Mesodermal cell (in vitro differentiated cells): ENCODE measurements at regions not wholly inside any gene's neighbourhood (a gene's known extent, or its start where the extent isn't known, plus 50 kb on each side); places are given as distances from the start of the nearest gene placed in this dataset.

ENCODE experiments used
- H3K27ac ChIP-seq: 2 replicates; pipeline ENCODE4 v1.7.0; 2013; ENCODE audit warnings: mild to moderate bottlenecking, low read depth, low read length, moderate library complexity; ENCODE audit not compliant: severe bottlenecking
- H3K36me3 ChIP-seq: 2 replicates; pipeline ENCODE4 v1.7.1; 2013; ENCODE audit warnings: mild to moderate bottlenecking, low read length, moderate library complexity; ENCODE audit not compliant: control insufficient read depth, insufficient read depth
- H3K4me1 ChIP-seq: one replicate; pipeline ENCODE4 v1.7.1; 2013; ENCODE audit warnings: mild to moderate bottlenecking, low read length; ENCODE audit not compliant: insufficient read depth, control insufficient read depth, poor library complexity, severe bottlenecking
- H3K4me3 ChIP-seq: 2 replicates; pipeline ENCODE4 v1.7.0; 2013; ENCODE audit warnings: low read length, control low read depth, mild to moderate bottlenecking; ENCODE audit not compliant: insufficient read depth, poor library complexity, severe bottlenecking; ENCODE audit errors: extremely low read depth
- H3K9me3 ChIP-seq: 2 replicates; pipeline ENCODE4 v1.7.1; 2013; ENCODE audit warnings: mild to moderate bottlenecking, low read length, moderate library complexity; ENCODE audit not compliant: control insufficient read depth
- WGBS, 2 experiments: methylation state at CpG; one replicate each; pipeline ENCODE4 v1.1.5; 2013; ENCODE audit warnings: missing lambda C conversion rate in 2 of 2; ENCODE audit not compliant: insufficient coverage in 2 of 2; 5-methylcytosine and 5-hydroxymethylcytosine counted together

DNA sequence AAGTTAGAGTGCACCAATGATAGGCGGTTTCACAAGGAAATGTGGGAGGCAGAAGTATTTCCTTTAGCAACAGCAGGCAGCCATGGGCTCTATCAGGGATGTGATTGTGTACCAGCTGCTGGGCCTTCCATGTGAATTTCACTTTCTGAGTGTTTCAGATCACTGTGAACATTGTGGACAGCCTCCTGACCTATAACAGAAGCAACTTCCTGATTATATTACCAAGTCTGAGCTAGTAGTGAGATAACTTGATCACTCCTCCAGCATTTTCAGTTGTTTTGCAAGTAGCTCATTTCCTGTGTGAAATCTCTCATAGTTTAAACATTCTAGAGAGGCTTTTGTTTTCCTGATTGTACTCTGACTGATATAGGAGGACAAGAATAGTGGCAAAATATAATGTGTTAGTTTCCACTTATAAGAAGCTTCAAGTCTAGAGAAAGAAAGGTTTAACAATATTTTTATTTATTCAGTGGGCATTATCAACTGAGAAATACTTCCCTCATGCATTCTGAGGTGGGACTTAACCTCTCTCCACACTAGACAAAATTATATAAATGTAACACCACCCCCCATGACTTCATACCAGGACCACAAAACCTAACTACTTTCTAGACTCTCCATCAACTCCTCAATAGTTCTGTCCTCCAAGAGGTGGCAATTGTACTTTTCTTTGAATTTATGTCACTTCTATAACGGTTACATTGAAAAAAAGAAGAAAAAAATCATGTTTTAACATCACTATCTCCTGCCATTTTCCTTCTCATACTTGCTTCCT, 184.2 kb upstream of the LUZP2 start:
- Histone ChIP-seq H3K36me3 (no peaks in the 10 kb centered on the region), H3K27ac (no peak overlapping the region), H3K4me3 (no peak overlapping the region), H3K9me3 (no peaks in the 10 kb centered on the region), H3K4me1 (peaks cover 5% of the 10 kb centered on the region)
- WGBS, 2 experiments: 100% methylated on average over 1 to 2 of the region's 2 CpGs

DNA sequence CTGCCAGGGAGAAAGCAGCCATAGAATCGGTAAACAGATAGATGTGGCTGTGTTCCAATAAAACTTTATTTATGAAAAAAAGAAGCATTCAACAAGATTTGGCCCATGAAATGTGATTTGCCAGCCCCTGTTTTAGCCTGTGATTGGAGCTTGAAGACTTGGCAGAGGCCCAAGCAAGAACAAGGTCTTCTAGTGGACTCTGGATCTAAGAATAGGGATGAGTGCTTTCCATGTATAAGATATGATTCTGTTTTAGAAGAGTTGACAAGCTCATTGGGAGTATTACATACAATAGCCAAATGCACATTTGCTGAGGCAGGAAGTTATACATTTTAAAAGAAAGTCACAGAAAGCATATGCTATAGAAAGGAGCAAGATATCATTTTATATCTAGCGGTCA, 175.6 kb upstream of the LUZP2 start:
- Histone ChIP-seq H3K4me3 (no peak overlapping the region), H3K27ac (no peak overlapping the region), H3K36me3 (no peaks in the 10 kb centered on the region), H3K4me1 (no peaks in the 10 kb centered on the region), H3K9me3 (no peaks in the 10 kb centered on the region)
- WGBS, 2 experiments: 100% methylated on average over 1 of the region's 2 CpGs; no CpG with 5 or more reads in 1 of the 2 experiments

DNA sequence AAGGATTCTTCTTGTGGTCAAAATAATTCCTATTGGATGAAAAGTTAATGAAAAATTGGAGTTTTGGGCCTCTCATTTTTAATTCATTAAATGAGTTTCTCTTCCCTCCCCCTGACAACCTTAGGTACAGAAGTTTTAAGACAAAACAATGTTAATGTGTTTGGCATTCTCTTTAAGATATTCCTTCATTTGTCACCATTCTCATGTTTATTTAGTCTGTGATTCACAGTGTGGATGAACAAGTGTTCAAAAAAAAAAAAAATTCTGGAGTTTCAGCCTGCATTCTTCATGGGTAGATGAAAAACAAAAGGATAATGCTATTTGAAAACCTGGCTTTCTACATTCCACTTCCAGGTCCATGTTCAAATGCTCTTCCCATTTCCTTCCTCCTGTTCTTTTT, 172.6 kb upstream of the LUZP2 start:
- Histone ChIP-seq H3K4me1 (no peaks in the 10 kb centered on the region), H3K36me3 (no peaks in the 10 kb centered on the region), H3K9me3 (no peaks in the 10 kb centered on the region), H3K4me3 (no peak overlapping the region), H3K27ac (no peak overlapping the region)

DNA sequence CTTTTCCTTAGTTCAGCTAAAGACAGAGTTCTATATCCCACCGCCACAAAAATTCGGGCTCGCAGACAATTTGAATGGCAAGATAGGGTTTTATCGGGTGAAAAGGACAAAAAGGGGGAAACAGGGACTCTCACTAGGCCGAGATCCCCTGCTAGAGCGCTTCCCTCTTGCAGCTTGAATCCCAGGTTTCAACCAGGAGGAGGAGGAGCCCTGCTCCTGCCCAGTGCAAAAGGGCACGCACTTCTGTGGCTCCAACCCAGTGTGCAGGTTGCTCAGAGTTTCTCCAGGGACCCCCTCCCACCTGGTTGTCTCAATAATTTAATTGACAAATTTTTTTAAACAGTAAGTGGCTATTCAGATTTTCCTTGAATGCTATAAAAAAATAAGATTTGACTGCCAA, 152.6 kb upstream of the LUZP2 start:
- no peaks in the 10 kb centered on the region for H3K4me1 ChIP-seq
- no peak overlapping the region for H3K4me3 ChIP-seq
- H3K27ac ChIP-seq: no peak overlapping the region
- H3K9me3 ChIP-seq: no peaks in the 10 kb centered on the region
- H3K36me3 ChIP-seq: no peaks in the 10 kb centered on the region
- 0 to 75% methylated on average over 1 to 5 of the region's 7 CpGs for WGBS, 2 experiments

DNA sequence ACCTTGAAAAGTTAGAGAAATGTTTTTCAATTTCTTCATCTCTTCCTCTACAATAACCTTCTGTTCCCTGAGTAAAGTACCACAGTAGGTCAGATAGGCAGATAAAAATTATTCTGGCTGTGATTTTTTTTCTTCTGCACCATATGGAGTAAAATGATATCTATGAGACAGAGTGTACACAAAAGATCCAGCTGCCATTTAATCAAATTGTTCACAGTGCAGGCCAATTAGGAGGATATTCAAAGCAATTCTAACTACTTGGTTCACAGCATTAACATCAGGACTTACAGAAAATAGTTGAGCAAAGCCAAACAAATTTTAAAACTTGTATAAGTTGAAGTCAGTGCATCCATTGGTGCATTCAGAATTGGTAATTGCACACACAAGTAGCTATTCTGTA, 147.9 kb upstream of the LUZP2 start:
- H3K36me3 ChIP-seq: no peaks in the 10 kb centered on the region
- H3K9me3 ChIP-seq: no peaks in the 10 kb centered on the region
- no peak overlapping the region for H3K27ac ChIP-seq

DNA sequence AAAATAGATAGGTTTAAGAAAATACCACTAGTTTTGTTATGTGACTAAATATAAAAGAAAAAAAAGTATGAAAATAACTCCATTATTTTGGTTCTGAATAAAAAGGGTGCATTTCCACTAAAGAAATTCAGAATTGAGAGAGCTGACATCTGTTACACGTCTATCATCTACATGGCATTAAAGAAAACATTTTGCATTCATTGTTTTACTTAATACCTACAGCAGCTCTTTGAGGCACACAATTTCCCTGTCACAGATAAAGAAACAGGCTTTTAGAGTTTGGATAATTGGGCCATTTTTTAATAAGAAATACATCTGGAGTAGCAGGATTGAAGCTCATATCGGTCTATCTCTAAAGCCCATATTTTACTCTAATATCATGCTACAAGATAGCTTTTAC, 145.7 kb upstream of the LUZP2 start:
- Histone ChIP-seq H3K27ac (no peak overlapping the region), H3K9me3 (no peaks in the 10 kb centered on the region), H3K4me1 (no peaks in the 10 kb centered on the region), H3K36me3 (no peaks in the 10 kb centered on the region), H3K4me3 (no peak overlapping the region)
- WGBS, 2 experiments: no CpG with 5 or more reads among the region's 2 CpGs

More for the DNA sequence above, 147.9 kb upstream of the LUZP2 start:
- Histone ChIP-seq H3K4me3 (no peak overlapping the region), H3K4me1 (no peaks in the 10 kb centered on the region)

DNA sequence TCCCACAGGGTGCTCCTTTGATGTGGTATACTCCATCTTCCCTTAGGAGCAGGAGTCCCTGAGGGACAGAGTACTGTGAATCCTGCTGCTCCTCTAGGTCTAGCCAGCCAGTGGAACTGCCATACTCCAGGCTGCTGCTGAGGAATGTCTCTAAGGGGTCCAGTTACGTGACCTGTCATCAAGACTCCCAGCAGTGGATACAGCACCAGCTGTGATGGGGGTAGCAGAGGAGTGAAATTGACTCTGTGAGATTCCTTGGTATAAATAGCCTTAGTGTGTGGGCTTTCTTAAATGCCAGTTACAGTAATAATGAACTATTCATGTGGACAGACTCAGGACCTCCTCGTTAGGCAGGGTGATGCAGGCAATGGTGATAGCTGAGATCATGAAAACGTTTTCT, 140.4 kb upstream of the LUZP2 start:
- no peaks in the 10 kb centered on the region for H3K4me1 ChIP-seq
- 63 to 68% methylated on average over 3 of the region's 3 CpGs for WGBS, 2 experiments
- H3K27ac ChIP-seq: no peak overlapping the region
- no peaks in the 10 kb centered on the region for H3K9me3 ChIP-seq
- H3K4me3 ChIP-seq: no peak overlapping the region
- no peaks in the 10 kb centered on the region for H3K36me3 ChIP-seq

DNA sequence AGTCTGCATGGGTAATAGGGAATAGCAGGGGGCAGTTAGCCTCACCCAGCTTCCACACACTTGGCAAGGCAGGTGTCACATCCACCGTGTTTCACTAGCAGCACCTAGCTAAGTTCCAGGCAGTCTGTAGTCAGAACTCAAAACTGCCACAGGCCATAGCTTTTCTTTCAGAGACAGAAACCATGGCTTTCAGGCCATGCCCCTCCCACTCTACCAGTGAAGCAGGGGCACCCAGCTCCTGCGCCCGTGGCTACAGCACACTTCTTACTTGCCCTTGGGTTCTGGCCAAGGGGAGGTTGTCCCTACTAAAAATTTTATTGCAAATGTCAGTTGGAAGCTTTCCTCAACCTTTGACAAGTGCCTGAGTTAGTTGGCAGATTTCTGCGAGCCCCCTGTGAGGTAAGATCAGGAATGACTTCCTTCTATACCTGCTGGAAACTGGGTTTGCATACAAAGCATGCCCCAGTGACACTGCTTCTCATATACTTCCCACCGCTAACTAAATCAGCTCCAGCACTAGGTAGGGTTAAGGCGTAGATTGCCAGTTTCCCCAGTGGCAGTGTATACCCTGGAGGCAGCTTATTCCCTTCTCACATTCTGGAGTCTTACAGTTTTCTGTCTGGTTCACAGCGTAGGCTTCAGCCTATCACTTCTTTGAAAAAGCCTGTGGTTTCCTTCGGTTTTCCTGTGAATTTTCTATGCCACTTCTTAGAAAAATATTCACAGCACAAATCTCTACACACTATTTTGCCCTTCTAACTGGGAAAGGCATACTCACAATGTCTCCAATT, 139.0 kb upstream of the LUZP2 start:
- Histone ChIP-seq H3K27ac (no peak overlapping the region), H3K36me3 (no peaks in the 10 kb centered on the region), H3K9me3 (no peaks in the 10 kb centered on the region), H3K4me3 (no peak overlapping the region), H3K4me1 (no peaks in the 10 kb centered on the region)
- WGBS, 2 experiments: 90 to 93% methylated on average over 3 to 8 of the region's 8 CpGs

DNA sequence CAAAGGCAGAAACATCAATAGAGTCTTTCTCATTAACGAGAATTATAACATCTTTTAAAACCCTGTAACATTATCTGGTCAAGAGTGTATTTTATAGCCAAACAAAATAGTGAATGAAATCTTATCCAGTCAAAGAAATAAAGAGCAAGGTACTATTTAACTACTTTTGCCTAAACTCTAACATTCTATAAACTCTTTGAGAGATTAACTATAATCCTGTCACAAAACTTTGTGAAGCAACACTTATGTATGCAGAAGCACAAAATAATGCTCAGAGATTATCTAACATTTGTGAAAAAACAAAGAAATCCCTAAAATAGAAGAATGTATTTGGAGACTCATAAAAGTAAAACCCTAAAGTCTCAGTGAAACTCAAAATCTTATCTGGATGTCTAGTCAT, 124.4 kb upstream of the LUZP2 start:
- WGBS, 2 experiments: no CpG with 5 or more reads among the region's 1 CpG
- Histone ChIP-seq H3K9me3 (no peaks in the 10 kb centered on the region), H3K27ac (no peak overlapping the region), H3K4me3 (no peak overlapping the region), H3K36me3 (no peaks in the 10 kb centered on the region), H3K4me1 (no peaks in the 10 kb centered on the region)

DNA sequence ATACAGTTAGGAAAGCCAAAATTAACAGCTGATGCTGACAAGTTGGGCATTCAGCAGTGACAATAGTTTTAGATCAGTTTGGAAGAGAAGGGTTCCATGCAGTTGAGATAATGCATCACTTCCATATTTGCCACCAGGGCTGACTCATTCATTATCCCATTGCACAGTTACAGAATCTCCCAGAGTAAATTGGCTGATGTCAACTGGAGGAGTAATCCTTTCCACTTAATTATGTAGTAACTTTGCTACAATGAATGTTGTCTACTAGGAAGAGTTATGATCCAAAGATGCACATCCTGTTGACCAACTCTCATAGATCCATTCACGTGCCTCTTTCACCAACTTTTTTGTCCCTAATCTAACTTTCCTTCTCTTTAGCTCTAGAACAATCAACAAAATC, 123.3 kb upstream of the LUZP2 start:
- H3K36me3 ChIP-seq: no peaks in the 10 kb centered on the region
- no peak overlapping the region for H3K4me3 ChIP-seq
- WGBS, 2 experiments: 86% methylated on average over 1 of the region's 1 CpG; no CpG with 5 or more reads in 1 of the 2 experiments
- no peaks in the 10 kb centered on the region for H3K4me1 ChIP-seq
- H3K9me3 ChIP-seq: no peaks in the 10 kb centered on the region
- no peak overlapping the region for H3K27ac ChIP-seq

DNA sequence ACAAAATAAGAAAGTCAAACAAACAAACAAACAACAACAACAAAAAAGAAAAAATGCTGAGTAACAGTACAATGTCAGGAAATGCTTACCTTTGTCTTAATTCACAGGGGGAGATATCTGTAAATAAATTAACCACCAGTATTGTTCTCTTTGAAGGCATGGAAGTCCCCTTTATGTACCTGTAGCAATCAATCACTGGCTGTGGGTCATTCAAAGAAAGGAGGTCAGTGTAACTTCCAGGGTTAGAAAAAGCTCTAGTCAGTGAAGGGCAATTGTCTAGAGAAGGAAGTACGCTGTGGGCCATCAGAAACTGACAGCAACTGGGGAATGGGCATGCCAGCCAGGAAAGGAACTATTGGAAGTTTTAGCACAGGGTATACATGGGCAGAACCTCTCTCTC, 121.5 kb upstream of the LUZP2 start:
- Histone ChIP-seq H3K9me3 (no peaks in the 10 kb centered on the region), H3K36me3 (no peaks in the 10 kb centered on the region), H3K27ac (no peak overlapping the region), H3K4me3 (no peak overlapping the region), H3K4me1 (no peaks in the 10 kb centered on the region)
- WGBS, 2 experiments: 80 to 82% methylated on average over 1 of the region's 1 CpG
